GM19025 (cell line): ENCODE measurements at regions not wholly inside any gene's neighbourhood (a gene's known extent, or its start where the extent isn't known, plus 50 kb on each side); places are given as distances from the start of the nearest gene placed in this dataset.
"Not testable (repeated sequence)": the region's sequence is repeated elsewhere in the genome, so short reads cannot be mapped to it uniquely, and the experiment has no call there.

ENCODE experiments used
- ATAC-seq: cut with Tn5 transposase; IDR thresholded peaks from one replicate; pipeline ENCODE4 v1.9.1; 2021; ENCODE audit warnings: mild to moderate bottlenecking, low read depth, moderate library complexity; ENCODE audit not compliant: unreplicated experiment

- ATAC-seq: no peak
Measured at GRCh38 chr10:55203319-55203718, 402.3 kb upstream of the PCDH15 start.

- no peak for ATAC-seq
Measured at GRCh38 chr10:55200020-55200419, 399.0 kb upstream of the PCDH15 start.

- ATAC-seq: no peak
Measured at GRCh38 chr10:55191236-55191860, 390.3 kb upstream of the PCDH15 start.

GRCh38 chr10:55183993-55184392 lies 383.0 kb upstream of the PCDH15 start:
- ATAC-seq: no peak

GRCh38 chr10:55180357-55180756 lies 379.3 kb upstream of the PCDH15 start:
- no peak for ATAC-seq

- no peak for ATAC-seq
Measured at GRCh38 chr10:55174419-55174818, 373.4 kb upstream of the PCDH15 start.

GRCh38 chr10:55169493-55169892 lies 368.5 kb upstream of the PCDH15 start:
- ATAC-seq: no peak

- ATAC-seq: no peak
Measured at GRCh38 chr10:55168343-55168742, 367.3 kb upstream of the PCDH15 start.

GRCh38 chr10:55163388-55163979 lies 362.5 kb upstream of the PCDH15 start:
- ATAC-seq: no peak

GRCh38 chr10:55162321-55162720 lies 361.3 kb upstream of the PCDH15 start:
- not testable (repeated sequence) for ATAC-seq

GRCh38 chr10:55160655-55161283 lies 359.7 kb upstream of the PCDH15 start:
- ATAC-seq: no peak

- no peak for ATAC-seq
Measured at GRCh38 chr10:55158633-55159032, 357.6 kb upstream of the PCDH15 start.

GRCh38 chr10:55146032-55146431 lies 345.0 kb upstream of the PCDH15 start:
- no peak for ATAC-seq

- no peak for ATAC-seq
Measured at GRCh38 chr10:55144001-55144400, 343.0 kb upstream of the PCDH15 start.

- no peak for ATAC-seq
Measured at GRCh38 chr10:55141892-55142291, 340.9 kb upstream of the PCDH15 start.

GRCh38 chr10:55137063-55137462 lies 336.0 kb upstream of the PCDH15 start:
- ATAC-seq: no peak

GRCh38 chr10:55104738-55105137 lies 303.7 kb upstream of the PCDH15 start:
- ATAC-seq: no peak

- ATAC-seq: no peak
Measured at GRCh38 chr10:55098452-55098851, 297.4 kb upstream of the PCDH15 start.

GRCh38 chr10:55091691-55092328 lies 290.8 kb upstream of the PCDH15 start:
- ATAC-seq: no peak

- no peak for ATAC-seq
Measured at GRCh38 chr10:55078121-55078520, 277.1 kb upstream of the PCDH15 start.

- no peak for ATAC-seq
Measured at GRCh38 chr10:55065185-55065584, 264.2 kb upstream of the PCDH15 start.

GRCh38 chr10:55063811-55064210 lies 262.8 kb upstream of the PCDH15 start:
- no peak for ATAC-seq
